Epithelial cell of proximal tubule (primary cell): ENCODE measurements at regions not wholly inside any gene's neighbourhood (a gene's known extent, or its start where the extent isn't known, plus 50 kb on each side); places are given as distances from the start of the nearest gene placed in this dataset.

ENCODE experiments used
- DNase-seq: peaks from one replicate; pipeline ENCODE4 v3.0.0-alpha.2; 2011; ENCODE audit warnings: low read depth
- H3K4me3 ChIP-seq: 2 replicates; pipeline ENCODE4 v1.5.1; 2011; ENCODE audit warnings: low read depth, mild to moderate bottlenecking, low read length
- TF ChIP-seq, protein P1 (sequence below): conservative IDR thresholded peaks from 2 replicates; pipeline ENCODE4 v1.5.1; 2012; ENCODE audit warnings: low read depth, mild to moderate bottlenecking, low read length

DNA sequence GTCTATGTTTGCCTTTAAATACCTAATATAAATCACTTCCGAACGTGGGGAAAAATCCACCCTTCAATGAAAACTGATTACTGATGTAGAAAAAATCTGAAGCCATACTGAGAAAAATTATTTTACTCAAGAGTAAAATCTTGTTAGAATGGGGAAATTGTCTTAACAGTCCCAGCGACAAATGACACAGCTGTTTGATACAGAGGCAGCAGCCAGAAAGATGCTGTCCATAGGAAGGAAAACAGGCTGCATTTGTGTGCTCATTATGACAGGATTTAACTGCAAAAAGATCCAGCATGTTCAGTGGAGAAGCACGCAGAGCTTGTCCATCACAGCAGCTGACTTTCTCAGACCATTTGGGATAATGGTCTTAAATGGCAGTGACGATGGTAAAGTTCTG, 443.0 kb downstream of the TFAP2B start:
- H3K4me3 ChIP-seq, result no peak overlapping the region
- TF ChIP-seq, protein P1, sequence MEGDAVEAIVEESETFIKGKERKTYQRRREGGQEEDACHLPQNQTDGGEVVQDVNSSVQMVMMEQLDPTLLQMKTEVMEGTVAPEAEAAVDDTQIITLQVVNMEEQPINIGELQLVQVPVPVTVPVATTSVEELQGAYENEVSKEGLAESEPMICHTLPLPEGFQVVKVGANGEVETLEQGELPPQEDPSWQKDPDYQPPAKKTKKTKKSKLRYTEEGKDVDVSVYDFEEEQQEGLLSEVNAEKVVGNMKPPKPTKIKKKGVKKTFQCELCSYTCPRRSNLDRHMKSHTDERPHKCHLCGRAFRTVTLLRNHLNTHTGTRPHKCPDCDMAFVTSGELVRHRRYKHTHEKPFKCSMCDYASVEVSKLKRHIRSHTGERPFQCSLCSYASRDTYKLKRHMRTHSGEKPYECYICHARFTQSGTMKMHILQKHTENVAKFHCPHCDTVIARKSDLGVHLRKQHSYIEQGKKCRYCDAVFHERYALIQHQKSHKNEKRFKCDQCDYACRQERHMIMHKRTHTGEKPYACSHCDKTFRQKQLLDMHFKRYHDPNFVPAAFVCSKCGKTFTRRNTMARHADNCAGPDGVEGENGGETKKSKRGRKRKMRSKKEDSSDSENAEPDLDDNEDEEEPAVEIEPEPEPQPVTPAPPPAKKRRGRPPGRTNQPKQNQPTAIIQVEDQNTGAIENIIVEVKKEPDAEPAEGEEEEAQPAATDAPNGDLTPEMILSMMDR, result no peak
- DNase-seq, result no peak

DNA sequence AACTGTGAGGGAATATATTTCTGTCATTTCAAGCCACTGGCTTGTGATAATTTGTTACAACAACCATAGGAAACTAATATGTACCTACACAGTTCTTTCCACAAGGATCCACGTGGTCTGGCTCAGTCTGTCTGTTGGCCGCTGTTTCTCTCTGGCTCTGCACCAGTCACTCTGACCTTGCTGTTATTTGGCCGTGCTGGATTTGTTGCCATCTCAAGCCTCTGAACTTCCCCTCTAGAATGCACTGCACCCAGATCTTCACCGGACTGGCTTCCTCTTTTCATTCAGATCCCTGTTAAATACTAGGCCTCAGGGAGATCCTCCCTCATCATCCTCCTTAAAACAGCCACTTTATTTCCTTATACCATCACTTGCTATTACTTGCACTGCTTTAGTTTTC, 446.8 kb downstream of the TFAP2B start:
- no peak for DNase-seq
- H3K4me3 ChIP-seq, result no peak overlapping the region
- TF ChIP-seq, protein P1, result no peak

DNA sequence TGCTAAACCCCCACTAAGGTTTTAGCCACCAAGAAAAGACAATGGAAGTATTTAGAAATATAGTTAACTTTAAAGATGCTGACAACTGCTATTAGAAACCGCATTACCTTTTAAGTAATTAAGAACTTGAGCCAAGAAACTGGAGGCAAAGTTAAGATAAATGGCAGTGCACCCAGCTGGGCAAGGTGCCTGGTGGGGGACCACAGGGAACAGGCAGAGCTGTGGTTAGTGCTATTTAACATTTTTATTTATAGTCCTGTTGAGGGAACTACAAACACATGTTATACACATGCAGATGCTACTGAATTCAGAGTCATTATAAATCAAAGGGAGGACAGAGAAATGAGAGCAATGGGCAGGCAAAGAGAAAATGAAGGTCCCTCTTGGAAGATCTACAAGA, 447.9 kb downstream of the TFAP2B start:
- DNase-seq, result no peak
- TF ChIP-seq, protein P1, result no peak
- no peak overlapping the region for H3K4me3 ChIP-seq

DNA sequence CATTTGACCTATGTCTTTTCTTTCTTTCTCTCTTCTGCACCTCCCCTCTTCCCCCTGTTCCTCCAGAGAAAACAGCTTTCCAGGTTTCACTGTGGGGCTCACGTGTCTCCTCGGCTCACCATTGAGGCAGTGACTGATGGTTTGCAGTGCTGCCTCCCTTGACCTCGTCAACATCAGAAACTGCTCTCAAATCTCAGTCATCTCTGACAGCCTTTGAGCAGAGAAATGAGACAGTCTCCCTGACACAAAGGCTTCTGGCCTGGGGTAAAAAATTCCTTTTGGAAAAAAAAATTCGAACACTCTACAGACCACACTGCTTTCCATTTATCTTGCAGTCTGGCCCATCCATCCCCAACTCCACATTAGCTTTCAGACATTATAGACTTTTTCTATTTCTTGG, 450.0 kb downstream of the TFAP2B start:
- no peak overlapping the region for H3K4me3 ChIP-seq
- DNase-seq, result no peak
- TF ChIP-seq, protein P1, result no peak

DNA sequence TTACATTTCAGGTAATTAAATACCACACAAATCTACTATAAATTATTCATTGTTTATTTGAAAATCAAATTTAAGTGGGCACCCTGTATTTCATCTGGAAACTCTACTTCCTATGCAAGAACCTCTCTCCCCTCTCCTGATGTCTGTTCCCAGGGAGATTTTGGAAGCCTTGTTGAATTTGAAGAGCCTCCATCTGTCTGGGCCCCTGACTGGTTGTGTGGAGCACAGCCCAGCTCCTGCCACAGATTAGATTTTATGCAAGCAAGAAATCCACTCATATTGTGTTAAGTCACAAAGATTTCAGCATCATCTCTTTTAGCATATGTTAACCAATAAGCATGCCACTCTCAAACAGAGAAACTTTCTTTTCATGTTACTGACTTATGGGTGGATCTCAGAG, 451.2 kb downstream of the TFAP2B start:
- TF ChIP-seq, protein P1, result no peak
- DNase-seq, result no peak
- H3K4me3 ChIP-seq, result no peak overlapping the region

DNA sequence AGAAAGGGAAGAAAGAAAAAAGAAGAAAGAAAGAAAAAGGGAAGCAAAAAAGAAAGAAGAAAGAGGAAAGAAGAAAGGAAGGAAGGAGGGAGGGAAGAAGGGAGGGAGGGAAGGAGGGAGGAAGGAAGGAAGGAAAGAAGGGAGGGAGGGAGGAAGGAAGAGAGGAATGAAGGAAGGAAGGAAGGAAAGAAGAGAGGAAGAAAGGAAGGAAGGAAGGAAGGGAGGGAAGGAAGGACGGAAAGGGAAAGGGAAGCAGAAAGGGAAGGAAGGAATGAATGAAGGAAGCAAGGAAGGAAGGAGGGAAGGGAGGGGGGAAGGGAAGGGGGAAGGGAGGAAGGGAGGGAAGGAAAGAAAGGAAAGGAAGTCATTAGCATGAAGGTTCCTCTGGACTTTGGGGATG, 452.9 kb downstream of the TFAP2B start:
- no peak overlapping the region for H3K4me3 ChIP-seq
- DNase-seq, result no peak
- TF ChIP-seq, protein P1, result no peak

DNA sequence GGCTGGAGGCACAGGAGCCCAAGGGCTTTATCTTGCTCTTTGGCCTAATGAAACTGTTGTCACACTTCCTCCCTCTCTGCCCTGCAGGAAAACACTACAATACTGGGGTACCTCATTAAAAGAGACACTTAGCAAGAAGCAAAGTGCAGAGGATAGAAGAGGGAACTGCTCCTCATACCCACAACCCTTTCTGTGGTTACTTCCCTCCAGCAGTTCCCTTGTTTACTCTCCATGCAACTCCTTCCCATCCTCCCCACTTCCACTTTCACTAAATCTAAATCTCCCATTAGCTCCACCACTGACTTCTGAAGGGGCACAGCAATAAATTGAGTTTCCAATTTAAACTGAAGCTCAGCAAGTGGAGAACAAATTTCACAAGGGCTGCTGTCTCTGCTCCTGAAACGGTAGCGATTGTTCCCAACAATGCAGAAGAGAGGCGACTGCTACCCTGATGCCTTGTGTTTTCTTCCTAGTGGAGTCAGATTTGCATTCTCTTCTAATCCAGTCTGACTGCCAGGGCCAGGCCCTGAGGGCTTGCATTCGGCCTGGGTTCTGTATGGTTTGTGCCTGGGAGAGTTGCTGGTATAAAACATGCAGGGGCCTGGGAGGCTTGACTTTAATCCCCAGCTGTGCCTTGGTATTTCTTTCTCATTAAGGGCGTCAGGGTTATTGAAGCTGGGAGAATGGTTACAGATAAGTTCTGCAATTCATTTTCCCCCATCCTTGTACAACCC, 454.7 kb downstream of the TFAP2B start:
- no peak for DNase-seq
- TF ChIP-seq, protein P1, result no peak
- no peak overlapping the region for H3K4me3 ChIP-seq
